Prostate gland (tissue), 2 donors: ENCODE measurements at regions not wholly inside any gene's neighbourhood (a gene's known extent, or its start where the extent isn't known, plus 50 kb on each side); places are given as distances from the start of the nearest gene placed in this dataset.

Experiments used
- POLR2AphosphoS5 ChIP-seq: sonication (generic); formaldehyde crosslinking; IDR thresholded peaks from one replicate; pipeline ENCODE4 v1.6.1; 2017; ENCODE audit warnings: antibody characterized with exemption
- TF ChIP-seq, protein P1 (sequence below), 4 experiments: fragments of 200-600 bp in 2 of 4; fragments of 450-650 bp in 2 of 4; sonication (generic) in 2 of 4; IDR thresholded peaks; 1 replicate in 3 of 4; 2 replicates in 1 of 4; pipeline ENCODE4 v1.5.1; 2016 to 2019; ENCODE audit warnings: antibody characterized with exemption in 4 of 4, mild to moderate bottlenecking in 2 of 4, moderate library complexity in 2 of 4

DNA sequence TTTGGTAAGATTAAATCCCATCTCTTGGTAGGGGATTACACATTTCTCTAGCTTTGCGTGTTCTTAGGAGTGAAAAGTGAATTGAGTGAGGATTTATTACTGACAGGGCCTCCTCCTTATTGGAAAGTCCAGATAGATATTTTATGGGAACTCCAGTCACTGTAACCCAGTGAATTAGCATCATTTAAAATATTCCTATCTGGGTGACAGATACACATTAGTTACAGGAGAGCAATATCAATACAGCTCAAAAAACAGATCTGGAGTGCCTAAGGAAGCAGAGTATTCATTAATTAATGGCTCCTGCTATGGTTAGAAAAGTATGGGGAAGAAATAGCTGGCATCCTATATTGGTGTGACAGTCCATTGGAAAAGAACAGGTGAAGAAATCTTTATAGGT, 248.2 kb downstream of the SLITRK6 start:
- TF ChIP-seq POLR2AphosphoS5 = no peak
- TF ChIP-seq, protein P1, sequence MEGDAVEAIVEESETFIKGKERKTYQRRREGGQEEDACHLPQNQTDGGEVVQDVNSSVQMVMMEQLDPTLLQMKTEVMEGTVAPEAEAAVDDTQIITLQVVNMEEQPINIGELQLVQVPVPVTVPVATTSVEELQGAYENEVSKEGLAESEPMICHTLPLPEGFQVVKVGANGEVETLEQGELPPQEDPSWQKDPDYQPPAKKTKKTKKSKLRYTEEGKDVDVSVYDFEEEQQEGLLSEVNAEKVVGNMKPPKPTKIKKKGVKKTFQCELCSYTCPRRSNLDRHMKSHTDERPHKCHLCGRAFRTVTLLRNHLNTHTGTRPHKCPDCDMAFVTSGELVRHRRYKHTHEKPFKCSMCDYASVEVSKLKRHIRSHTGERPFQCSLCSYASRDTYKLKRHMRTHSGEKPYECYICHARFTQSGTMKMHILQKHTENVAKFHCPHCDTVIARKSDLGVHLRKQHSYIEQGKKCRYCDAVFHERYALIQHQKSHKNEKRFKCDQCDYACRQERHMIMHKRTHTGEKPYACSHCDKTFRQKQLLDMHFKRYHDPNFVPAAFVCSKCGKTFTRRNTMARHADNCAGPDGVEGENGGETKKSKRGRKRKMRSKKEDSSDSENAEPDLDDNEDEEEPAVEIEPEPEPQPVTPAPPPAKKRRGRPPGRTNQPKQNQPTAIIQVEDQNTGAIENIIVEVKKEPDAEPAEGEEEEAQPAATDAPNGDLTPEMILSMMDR (IDR thresholded peaks at IDR 0.05) = no peak
